ENCODE measurements at regions not wholly inside any gene's neighbourhood (a gene's known extent, or its start where the extent isn't known, plus 50 kb on each side); places are given as distances from the start of the nearest gene placed in this dataset.

DNA sequence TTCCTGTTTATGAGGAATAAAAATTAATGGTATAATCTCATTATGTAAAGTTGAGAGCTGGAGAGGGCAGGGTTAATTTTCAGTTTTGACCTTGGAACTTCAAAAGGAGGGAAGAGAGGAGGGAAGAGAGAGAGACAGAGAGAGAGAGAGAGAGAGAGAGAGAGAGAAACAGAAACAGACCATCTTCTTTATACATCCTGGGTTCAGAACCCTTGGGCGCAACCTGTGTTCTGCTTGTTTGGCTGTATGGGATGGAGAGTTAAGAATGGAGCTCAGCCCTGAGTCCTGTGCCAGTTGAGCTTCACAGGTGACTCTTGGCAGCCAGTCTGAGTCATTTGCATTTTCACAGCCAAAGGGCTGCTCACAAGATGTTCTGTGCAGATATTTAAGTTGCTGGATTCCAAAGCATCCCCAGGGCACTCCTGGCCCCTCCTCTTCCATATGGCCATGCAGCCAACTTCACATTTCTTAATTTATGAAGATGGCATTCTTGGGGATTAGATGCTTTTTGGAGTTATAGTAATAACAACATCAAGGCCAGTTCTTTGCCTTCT, 143.5 kb downstream of the CARTPT start:
- TF ChIP-seq, protein P1, sequence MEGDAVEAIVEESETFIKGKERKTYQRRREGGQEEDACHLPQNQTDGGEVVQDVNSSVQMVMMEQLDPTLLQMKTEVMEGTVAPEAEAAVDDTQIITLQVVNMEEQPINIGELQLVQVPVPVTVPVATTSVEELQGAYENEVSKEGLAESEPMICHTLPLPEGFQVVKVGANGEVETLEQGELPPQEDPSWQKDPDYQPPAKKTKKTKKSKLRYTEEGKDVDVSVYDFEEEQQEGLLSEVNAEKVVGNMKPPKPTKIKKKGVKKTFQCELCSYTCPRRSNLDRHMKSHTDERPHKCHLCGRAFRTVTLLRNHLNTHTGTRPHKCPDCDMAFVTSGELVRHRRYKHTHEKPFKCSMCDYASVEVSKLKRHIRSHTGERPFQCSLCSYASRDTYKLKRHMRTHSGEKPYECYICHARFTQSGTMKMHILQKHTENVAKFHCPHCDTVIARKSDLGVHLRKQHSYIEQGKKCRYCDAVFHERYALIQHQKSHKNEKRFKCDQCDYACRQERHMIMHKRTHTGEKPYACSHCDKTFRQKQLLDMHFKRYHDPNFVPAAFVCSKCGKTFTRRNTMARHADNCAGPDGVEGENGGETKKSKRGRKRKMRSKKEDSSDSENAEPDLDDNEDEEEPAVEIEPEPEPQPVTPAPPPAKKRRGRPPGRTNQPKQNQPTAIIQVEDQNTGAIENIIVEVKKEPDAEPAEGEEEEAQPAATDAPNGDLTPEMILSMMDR (IDR thresholded peaks at IDR 0.05; ENCODE audit: low read depth, low read length, poor library complexity, severe bottlenecking), result no peak
- TF ChIP-seq EZH2phosphoT487 (IDR thresholded peaks at IDR 0.05; ENCODE audit: borderline replicate concordance, low read length), result no peak

All from DOHH2 (cell line).